ENCODE measurements at regions not wholly inside any gene's neighbourhood (a gene's known extent, or its start where the extent isn't known, plus 50 kb on each side); places are given as distances from the start of the nearest gene placed in this dataset.
A peak's percentile ranks its signal among the peaks of the same experiment; 100 is the strongest.
"Not testable (repeated sequence)": the region's sequence is repeated elsewhere in the genome, so short reads cannot be mapped to it uniquely, and the experiment has no call there.

GRCh38 chr2:234249873-234250272 is 199.4 kb downstream of the SPP2 start:
- DNase-seq (ENCODE audit: low read depth), result peak; percentile 46
- in situ Hi-C loops (cut with HindIII; ENCODE audit: low sequenced_read_pairs), result loop anchor here (5.0 kb wide), 2 partner anchors 43 to 867 kb away; no protein-coding TSS in a partner anchor

GRCh38 chr2:234249034-234249735 is 198.7 kb downstream of the SPP2 start:
- no peak for DNase-seq (ENCODE audit: low read depth)
- no peak overlapping the region for H3K4me3 ChIP-seq (ENCODE audit: low read depth, low read length)
- TF ChIP-seq CTCF (IDR thresholded peaks at IDR 0.05; ENCODE audit: low read depth, low read length, missing control alignments), result peak; percentile 16
- in situ Hi-C loops (cut with HindIII; ENCODE audit: low sequenced_read_pairs), result loop anchor here (5.0 kb wide), 1 partner anchor 42 kb away; no protein-coding TSS in a partner anchor

More at GRCh38 chr2:234249873-234250272, 199.4 kb downstream of the SPP2 start:
- H3K4me3 ChIP-seq (ENCODE audit: low read depth, low read length), result no peak overlapping the region
- no peak for TF ChIP-seq CTCF (IDR thresholded peaks at IDR 0.05; ENCODE audit: low read depth, low read length, missing control alignments)

- H3K4me3 ChIP-seq (ENCODE audit: low read depth, low read length); DNase-seq (ENCODE audit: low read depth): not testable (repeated sequence)
- in situ Hi-C loops (cut with HindIII; ENCODE audit: low sequenced_read_pairs), result loop anchor here (5.0 kb wide), 1 partner anchor 41 kb away; no protein-coding TSS in a partner anchor
Measured at GRCh38 chr2:234248213-234248710, 197.8 kb downstream of the SPP2 start.

- in situ Hi-C loops (cut with HindIII; ENCODE audit: low sequenced_read_pairs), result loop anchor here (5.0 kb wide), 1 partner anchor 40 kb away; no protein-coding TSS in a partner anchor
- H3K4me3 ChIP-seq (ENCODE audit: low read depth, low read length), result no peak overlapping the region
- no peak for TF ChIP-seq CTCF (IDR thresholded peaks at IDR 0.05; ENCODE audit: low read depth, low read length, missing control alignments)
- no peak for DNase-seq (ENCODE audit: low read depth)
Measured at GRCh38 chr2:234247453-234248180, 197.1 kb downstream of the SPP2 start.

- peak; percentile 92 for DNase-seq (ENCODE audit: low read depth)
- no peak for TF ChIP-seq CTCF (IDR thresholded peaks at IDR 0.05; ENCODE audit: low read depth, low read length, missing control alignments)
- no peak overlapping the region for H3K4me3 ChIP-seq (ENCODE audit: low read depth, low read length)
- in situ Hi-C loops (cut with HindIII; ENCODE audit: low sequenced_read_pairs), result loop anchor here (5.0 kb wide), 1 partner anchor 39 kb away; no protein-coding TSS in a partner anchor
Measured at GRCh38 chr2:234245945-234246344, 195.4 kb downstream of the SPP2 start.

- no peak for TF ChIP-seq CTCF (IDR thresholded peaks at IDR 0.05; ENCODE audit: low read depth, low read length, missing control alignments)
- H3K4me3 ChIP-seq (ENCODE audit: low read depth, low read length), result no peak overlapping the region
- peak; percentile 53 for DNase-seq (ENCODE audit: low read depth)
- in situ Hi-C loops (cut with HindIII; ENCODE audit: low sequenced_read_pairs), result no loop called here
Measured at GRCh38 chr2:234243871-234244565, 193.5 kb downstream of the SPP2 start.
